C4-2B (cell line): ENCODE measurements at regions not wholly inside any gene's neighbourhood (a gene's known extent, or its start where the extent isn't known, plus 50 kb on each side); places are given as distances from the start of the nearest gene placed in this dataset.
A peak's percentile ranks its signal among the peaks of the same experiment; 100 is the strongest.

ENCODE experiments used
- H3K27ac ChIP-seq: fragments of 450-650 bp; 2 replicates; pipeline ENCODE4 v1.5.1; 2017
- CTCF ChIP-seq: fragments of 450-650 bp; conservative IDR thresholded peaks from 2 replicates; pipeline ENCODE4 v1.5.1; 2017; ENCODE audit warnings: mild to moderate bottlenecking
- ZFX ChIP-seq: fragments of 450-650 bp; IDR thresholded peaks from 2 replicates; pipeline ENCODE4 v1.6.1; 2017

- no peak overlapping the region for H3K27ac ChIP-seq
- no peak for TF ChIP-seq ZFX
- no peak for TF ChIP-seq CTCF
Observed at GRCh38 chr1:56034847-56035481, 544.4 kb downstream of the PLPP3 start.

GRCh38 chr1:56034222-56034621 is 545.1 kb downstream of the PLPP3 start:
- TF ChIP-seq CTCF: no peak
- no peak for TF ChIP-seq ZFX
- no peak overlapping the region for H3K27ac ChIP-seq

GRCh38 chr1:56033321-56034037 is 545.9 kb downstream of the PLPP3 start:
- no peak overlapping the region for H3K27ac ChIP-seq
- no peak for TF ChIP-seq ZFX
- TF ChIP-seq CTCF: no peak

- TF ChIP-seq ZFX (no peak), CTCF (no peak)
- H3K27ac ChIP-seq: no peak overlapping the region
Observed at GRCh38 chr1:56032096-56032676, 547.2 kb downstream of the PLPP3 start.

- TF ChIP-seq CTCF (no peak), ZFX (no peak)
- no peak overlapping the region for H3K27ac ChIP-seq
Observed at GRCh38 chr1:56031001-56031400, 548.4 kb downstream of the PLPP3 start.

- TF ChIP-seq ZFX (no peak), CTCF (peak; percentile 10; the same call in 1 of the 2 replicates)
- no peak overlapping the region for H3K27ac ChIP-seq
Observed at GRCh38 chr1:56029319-56030003, 549.9 kb downstream of the PLPP3 start.

- TF ChIP-seq CTCF (no peak), ZFX (no peak)
- H3K27ac ChIP-seq: no peak overlapping the region
Observed at GRCh38 chr1:56028911-56029310, 550.5 kb downstream of the PLPP3 start.
